Activated naive CD8-positive, alpha-beta T cell treated with anti-CD3 and anti-CD28 coated beads, Interleukin-2, amount 50 U/mL, for 24 hours (primary cell): ENCODE measurements at regions not wholly inside any gene's neighbourhood (a gene's known extent, or its start where the extent isn't known, plus 50 kb on each side); places are given as distances from the start of the nearest gene placed in this dataset.
A peak's percentile ranks its signal among the peaks of the same experiment; 100 is the strongest.

Source experiments
- ATAC-seq: fragments of 150-1000 bp; cut with Tn5 transposase; one replicate; pipeline ENCODE4 v1.10.0; 2021
- DNase-seq: peaks from one replicate; pipeline ENCODE4 v3.0.0; 2021
- H3K27ac Mint-ChIP-seq: one replicate; pipeline ENCODE4 v1.8.0; 2021; ENCODE audit warnings: mild to moderate bottlenecking, mixed read lengths
- H3K27me3 Mint-ChIP-seq: one replicate; pipeline ENCODE4 v1.8.0; 2021; ENCODE audit warnings: mixed read lengths
- H3K36me3 Mint-ChIP-seq: one replicate; pipeline ENCODE4 v1.8.0; 2021; ENCODE audit warnings: low read depth, mixed read lengths
- H3K4me1 Mint-ChIP-seq: one replicate; pipeline ENCODE4 v1.8.0; 2021; ENCODE audit warnings: mixed read lengths
- H3K4me3 Mint-ChIP-seq: one replicate; pipeline ENCODE4 v1.8.0; 2021; ENCODE audit warnings: mild to moderate bottlenecking, moderate library complexity, mixed read lengths
- H3K9me3 Mint-ChIP-seq: one replicate; pipeline ENCODE4 v1.8.0; 2021; ENCODE audit warnings: mixed read lengths

DNA sequence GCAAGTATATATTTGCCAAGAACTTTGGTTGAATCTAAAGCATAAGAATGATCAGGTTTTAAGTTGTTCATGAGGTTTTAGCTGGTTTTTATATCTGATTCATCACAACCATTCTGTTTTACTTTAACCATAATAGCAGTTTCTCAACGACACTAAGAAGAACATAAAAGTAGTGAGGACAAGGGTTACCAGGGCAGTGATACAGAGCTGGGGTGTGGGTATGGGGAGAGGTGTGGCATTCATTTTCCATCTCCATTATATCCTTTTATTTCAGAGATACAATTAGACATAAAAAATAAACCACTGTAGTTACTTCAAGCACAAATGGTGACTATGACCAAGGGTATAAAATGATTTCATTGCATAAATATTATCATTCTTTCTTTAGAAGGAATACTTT lies 149.8 kb upstream of the STEAP4 start:
- ATAC-seq (no peak), DNase-seq (no peak)
- Mint-ChIP-seq H3K9me3 (no peaks in the 10 kb centered on the region), H3K36me3 (no peaks in the 10 kb centered on the region), H3K27ac (no peak overlapping the region), H3K4me3 (no peak overlapping the region), H3K4me1 (no peaks in the 10 kb centered on the region), H3K27me3 (peaks cover 5% of the 10 kb centered on the region)

GRCh38 chr7:88455696-88456095 lies 149.0 kb upstream of the STEAP4 start:
- ATAC-seq (no peak), DNase-seq (no peak)
- Mint-ChIP-seq H3K4me1 (no peaks in the 10 kb centered on the region), H3K27me3 (peaks cover 5% of the 10 kb centered on the region), H3K36me3 (no peaks in the 10 kb centered on the region), H3K27ac (no peak overlapping the region), H3K9me3 (no peaks in the 10 kb centered on the region), H3K4me3 (no peak overlapping the region)

GRCh38 chr7:88452646-88453045 lies 146.0 kb upstream of the STEAP4 start:
- Mint-ChIP-seq H3K27me3 (peaks cover 5% of the 10 kb centered on the region), H3K4me1 (no peaks in the 10 kb centered on the region), H3K9me3 (no peaks in the 10 kb centered on the region), H3K27ac (no peak overlapping the region), H3K4me3 (no peak overlapping the region), H3K36me3 (no peaks in the 10 kb centered on the region)
- DNase-seq: no peak
- ATAC-seq: no peak

DNA sequence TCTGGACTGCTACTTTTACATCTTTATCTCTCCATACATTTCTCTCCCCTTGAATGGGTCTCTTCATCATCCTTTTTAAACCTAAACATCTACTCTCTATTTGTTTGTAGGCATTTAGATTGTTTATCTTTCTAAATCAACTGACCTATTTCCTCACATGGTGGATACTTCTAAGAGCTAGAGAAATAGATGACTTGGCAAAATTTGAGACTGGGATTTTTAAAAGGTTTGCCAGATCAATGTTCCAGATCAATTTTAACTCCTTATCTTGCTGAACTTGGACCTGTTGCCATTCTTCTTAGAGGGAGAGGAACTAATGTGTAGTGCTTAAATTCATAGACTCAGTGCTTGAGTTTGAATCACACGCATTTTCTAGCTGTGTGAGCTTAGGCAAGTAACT lies 144.2 kb upstream of the STEAP4 start:
- Mint-ChIP-seq H3K36me3 (no peaks in the 10 kb centered on the region), H3K27me3 (peaks cover 5% of the 10 kb centered on the region), H3K4me3 (no peak overlapping the region), H3K9me3 (no peaks in the 10 kb centered on the region), H3K4me1 (no peaks in the 10 kb centered on the region), H3K27ac (no peak overlapping the region)
- DNase-seq: no peak
- ATAC-seq: no peak

GRCh38 chr7:88449410-88449809 lies 142.7 kb upstream of the STEAP4 start:
- Mint-ChIP-seq H3K27ac (no peak overlapping the region), H3K36me3 (no peaks in the 10 kb centered on the region), H3K4me1 (no peaks in the 10 kb centered on the region), H3K9me3 (no peaks in the 10 kb centered on the region), H3K4me3 (no peak overlapping the region), H3K27me3 (no peaks in the 10 kb centered on the region)
- ATAC-seq (no peak), DNase-seq (no peak)

DNA sequence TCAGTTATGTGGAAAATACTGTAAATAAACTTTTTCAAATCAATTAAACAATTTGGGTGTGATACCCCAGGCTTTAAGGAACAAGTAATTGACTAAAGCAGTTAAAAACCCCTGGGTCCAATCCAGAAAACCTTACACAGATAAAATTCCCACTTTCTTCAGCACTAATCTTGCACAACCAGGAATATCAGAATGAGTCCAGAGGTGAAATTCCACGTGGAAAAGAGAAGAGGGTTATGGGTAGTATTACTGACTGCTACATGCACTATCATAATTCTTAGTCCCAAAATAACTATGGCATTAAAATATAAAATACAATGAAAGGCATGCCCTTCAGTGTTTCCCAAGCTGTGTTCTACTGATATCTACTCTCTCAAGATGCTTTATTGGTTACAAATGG lies 135.7 kb upstream of the STEAP4 start:
- H3K4me1 Mint-ChIP-seq: no peaks in the 10 kb centered on the region
- H3K4me3 Mint-ChIP-seq: no peak overlapping the region
- no peak overlapping the region for H3K27ac Mint-ChIP-seq
- no peak for ATAC-seq
- no peaks in the 10 kb centered on the region for H3K9me3 Mint-ChIP-seq
- no peak for DNase-seq
- H3K27me3 Mint-ChIP-seq: peaks cover 5% of the 10 kb centered on the region
- H3K36me3 Mint-ChIP-seq: no peaks in the 10 kb centered on the region

DNA sequence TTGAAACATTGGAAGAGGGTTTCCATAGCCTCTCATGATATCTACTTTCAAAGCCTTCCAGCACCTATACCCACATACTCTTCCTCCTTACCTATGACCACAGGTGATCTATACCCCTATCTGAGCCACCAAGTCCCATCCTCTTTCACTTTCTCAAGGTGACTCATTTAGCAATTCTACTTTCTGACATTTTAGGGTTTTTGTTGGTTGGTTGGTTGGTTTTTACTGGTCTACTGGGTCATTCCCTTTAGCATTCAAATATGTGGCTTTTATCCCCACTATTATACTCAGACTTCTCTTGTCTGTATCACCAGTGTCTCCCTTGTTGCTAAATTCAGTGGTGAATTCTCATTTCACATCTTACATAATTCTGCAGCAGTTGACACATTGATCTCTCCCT lies 130.4 kb upstream of the STEAP4 start:
- Mint-ChIP-seq H3K36me3 (no peaks in the 10 kb centered on the region), H3K27ac (no peak overlapping the region)
- ATAC-seq: no peak

GRCh38 chr7:88432301-88432700 lies 125.6 kb upstream of the STEAP4 start:
- H3K4me1 Mint-ChIP-seq: no peaks in the 10 kb centered on the region
- no peaks in the 10 kb centered on the region for H3K36me3 Mint-ChIP-seq
- H3K4me3 Mint-ChIP-seq: no peak overlapping the region
- no peak for ATAC-seq
- H3K9me3 Mint-ChIP-seq: no peaks in the 10 kb centered on the region
- DNase-seq: no peak
- H3K27ac Mint-ChIP-seq: no peak overlapping the region
- H3K27me3 Mint-ChIP-seq: peaks cover 8% of the 10 kb centered on the region

More for the DNA sequence above, 130.4 kb upstream of the STEAP4 start:
- H3K4me1 Mint-ChIP-seq: no peaks in the 10 kb centered on the region
- no peak for DNase-seq
- peaks cover 5% of the 10 kb centered on the region for H3K27me3 Mint-ChIP-seq
- H3K4me3 Mint-ChIP-seq: no peak overlapping the region
- no peaks in the 10 kb centered on the region for H3K9me3 Mint-ChIP-seq

DNA sequence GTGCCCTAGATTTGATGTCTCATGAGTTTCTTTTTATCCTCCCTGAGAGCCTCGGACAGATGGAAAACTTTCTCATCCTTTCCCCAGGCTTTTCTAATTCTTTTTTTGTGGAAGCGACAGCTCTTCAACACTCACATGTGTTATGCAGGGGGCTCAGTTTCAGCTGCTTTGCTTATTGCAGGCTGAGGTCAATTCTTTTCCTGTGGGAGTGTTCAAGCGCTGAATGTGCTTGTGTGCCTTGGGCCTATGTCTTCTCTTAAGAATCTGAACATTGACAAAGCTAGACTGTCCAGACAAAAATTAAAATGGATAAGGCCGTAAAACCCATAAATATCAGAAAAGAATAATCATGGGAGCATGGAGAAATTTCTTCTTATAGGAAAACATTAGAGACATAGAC lies 125.2 kb upstream of the STEAP4 start:
- Mint-ChIP-seq H3K27me3 (peaks cover 8% of the 10 kb centered on the region), H3K4me1 (no peaks in the 10 kb centered on the region), H3K36me3 (no peaks in the 10 kb centered on the region), H3K27ac (no peak overlapping the region), H3K4me3 (no peak overlapping the region), H3K9me3 (no peaks in the 10 kb centered on the region)
- no peak for DNase-seq
- ATAC-seq: no peak

DNA sequence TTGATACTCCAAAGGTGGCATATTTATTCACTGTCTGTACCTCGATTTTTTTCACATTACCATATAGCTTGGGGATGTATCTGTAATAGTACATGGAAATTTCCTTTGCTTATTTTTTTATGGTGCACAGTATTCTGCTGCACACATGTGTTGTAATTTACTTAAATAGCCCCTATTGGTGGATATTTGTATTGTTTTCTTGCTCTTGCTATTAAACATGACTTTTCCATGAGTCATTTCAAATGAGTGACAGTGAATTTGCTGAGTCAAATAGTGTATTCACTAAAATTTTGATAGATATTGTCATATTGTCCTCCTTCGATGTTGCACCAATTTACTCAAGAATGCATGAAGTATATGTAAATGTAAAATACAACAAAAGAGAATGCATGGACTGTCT lies 122.7 kb upstream of the STEAP4 start:
- Mint-ChIP-seq H3K36me3 (no peaks in the 10 kb centered on the region), H3K4me1 (no peaks in the 10 kb centered on the region), H3K4me3 (no peak overlapping the region), H3K27me3 (peaks cover 8% of the 10 kb centered on the region), H3K27ac (no peak overlapping the region), H3K9me3 (no peaks in the 10 kb centered on the region)
- ATAC-seq (no peak), DNase-seq (no peak)

GRCh38 chr7:88402529-88402928 lies 95.8 kb upstream of the STEAP4 start:
- Mint-ChIP-seq H3K27me3 (no peaks in the 10 kb centered on the region), H3K4me3 (no peak overlapping the region), H3K9me3 (no peaks in the 10 kb centered on the region), H3K4me1 (no peaks in the 10 kb centered on the region), H3K36me3 (no peaks in the 10 kb centered on the region), H3K27ac (no peak overlapping the region)
- ATAC-seq: no peak
- no peak for DNase-seq

DNA sequence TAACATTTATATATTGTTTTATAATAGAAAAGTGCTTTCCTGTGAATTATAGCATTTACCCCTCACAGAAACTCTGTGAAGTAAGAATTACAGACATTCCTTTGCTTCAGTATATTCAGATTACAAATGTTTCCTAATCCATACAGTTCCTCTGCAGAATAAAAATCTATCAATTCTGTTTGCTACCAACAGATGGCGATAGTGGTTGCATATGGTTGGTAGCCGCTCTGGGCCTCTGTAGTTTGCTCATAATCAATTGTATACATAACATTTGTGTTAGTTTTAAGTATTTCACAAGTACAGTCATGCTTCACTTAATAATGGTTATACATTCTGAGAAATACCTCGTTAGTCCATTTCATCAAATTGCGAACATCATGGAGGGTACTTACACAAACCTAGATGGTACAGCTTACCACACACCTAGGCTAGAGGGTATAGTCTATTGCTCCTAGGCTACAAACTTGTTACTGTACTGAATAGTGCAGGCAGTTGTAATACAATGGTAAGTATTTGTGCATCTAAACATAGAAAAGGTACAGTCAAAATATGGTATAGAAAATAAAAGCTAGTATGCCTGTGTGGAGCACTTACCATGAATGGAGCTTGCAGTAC lies 94.4 kb upstream of the STEAP4 start:
- no peaks in the 10 kb centered on the region for H3K36me3 Mint-ChIP-seq
- H3K27ac Mint-ChIP-seq: no peak overlapping the region
- H3K4me1 Mint-ChIP-seq: peaks cover 10% of the 10 kb centered on the region
- DNase-seq (no peak), ATAC-seq (no peak)
- no peak overlapping the region for H3K4me3 Mint-ChIP-seq
- no peaks in the 10 kb centered on the region for H3K9me3 Mint-ChIP-seq
- H3K27me3 Mint-ChIP-seq: no peaks in the 10 kb centered on the region

- Mint-ChIP-seq H3K4me1 (peaks cover 13% of the 10 kb centered on the region), H3K27me3 (peaks cover 2% of the 10 kb centered on the region), H3K9me3 (no peaks in the 10 kb centered on the region), H3K4me3 (no peak overlapping the region), H3K27ac (no peak overlapping the region), H3K36me3 (no peaks in the 10 kb centered on the region)
- no peak for DNase-seq
- no peak for ATAC-seq
These were observed 93.1 kb upstream of the STEAP4 start for GRCh38 chr7:88399696-88400240.

GRCh38 chr7:88399036-88399435 lies 92.3 kb upstream of the STEAP4 start:
- ATAC-seq (no peak), DNase-seq (no peak)
- Mint-ChIP-seq H3K4me1 (peaks cover 13% of the 10 kb centered on the region), H3K27me3 (peaks cover 2% of the 10 kb centered on the region), H3K4me3 (no peak overlapping the region), H3K9me3 (no peaks in the 10 kb centered on the region), H3K36me3 (no peaks in the 10 kb centered on the region), H3K27ac (no peak overlapping the region)

GRCh38 chr7:88398459-88398858 lies 91.8 kb upstream of the STEAP4 start:
- Mint-ChIP-seq H3K4me1 (peaks cover 13% of the 10 kb centered on the region), H3K9me3 (no peaks in the 10 kb centered on the region), H3K27me3 (peaks cover 2% of the 10 kb centered on the region), H3K36me3 (no peaks in the 10 kb centered on the region), H3K27ac (no peak overlapping the region), H3K4me3 (no peak overlapping the region)
- ATAC-seq (no peak), DNase-seq (no peak)

DNA sequence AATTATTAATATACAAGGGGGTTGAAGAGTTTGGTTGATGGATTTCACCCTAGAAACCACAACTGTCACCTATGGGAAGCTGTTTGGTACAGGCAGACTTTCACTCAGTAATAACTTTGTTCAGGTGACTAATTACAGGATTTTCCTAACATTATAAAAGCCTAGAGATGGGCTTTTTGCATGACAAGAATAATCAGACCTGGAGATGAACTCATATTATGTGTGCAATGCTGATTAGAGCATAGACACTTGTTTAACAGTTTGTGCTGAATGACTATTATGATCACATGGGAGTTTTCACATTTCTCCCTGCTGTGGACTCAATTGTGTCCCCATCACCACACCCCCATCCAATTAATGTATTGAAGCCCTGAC lies 90.2 kb upstream of the STEAP4 start:
- Mint-ChIP-seq H3K27ac (no peak overlapping the region), H3K4me3 (no peak overlapping the region), H3K9me3 (no peaks in the 10 kb centered on the region)

More for the DNA sequence above, 90.2 kb upstream of the STEAP4 start:
- Mint-ChIP-seq H3K36me3 (no peaks in the 10 kb centered on the region), H3K4me1 (peaks cover 13% of the 10 kb centered on the region), H3K27me3 (peaks cover 2% of the 10 kb centered on the region)
- DNase-seq (no peak), ATAC-seq (peak; percentile 45)
